Sciatic nerve (tissue), 2 donors: ENCODE measurements at regions not wholly inside any gene's neighbourhood (a gene's known extent, or its start where the extent isn't known, plus 50 kb on each side); places are given as distances from the start of the nearest gene placed in this dataset.

Experiments used
- ATAC-seq: fragments of 200-7000 bp; cut with Tn5 transposase; one replicate; pipeline ENCODE4 v1.9.1; 2020; ENCODE audit warnings: mild to moderate bottlenecking, moderate library complexity
- DNase-seq: peaks from one replicate; pipeline ENCODE4 v3.0.0-alpha.2; 2020; ENCODE audit warnings: low spot score
- intact Hi-C: fragments of 100-400 bp; cut with DNase I; formaldehyde crosslinking; loops from one replicate; pipeline ENCODE4 v1.14.2; 2022
- donor health status: DM: no; HTN: no; CAD: no.
- donor health status: DM: no; HTN: no; CAD: no.

DNA sequence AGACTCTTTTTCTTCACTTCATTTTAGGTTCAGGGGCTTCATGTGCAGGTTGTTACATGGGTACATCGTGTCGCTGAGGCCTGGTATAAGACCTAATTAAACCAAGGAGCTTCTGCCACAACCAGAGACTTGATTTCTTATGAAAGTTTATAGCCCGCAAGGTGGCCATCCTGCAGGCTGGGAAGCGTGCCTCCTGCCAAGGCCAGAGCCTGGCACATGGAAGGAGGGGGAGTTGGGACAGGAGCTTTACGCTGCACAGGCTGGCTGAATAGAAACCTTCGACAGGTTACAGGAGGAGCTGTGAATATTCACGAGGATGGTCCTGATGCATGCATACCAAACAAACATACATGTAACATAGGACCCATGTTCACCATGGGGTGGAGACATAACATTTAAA is 50.1 kb upstream of the SIMC1 start:
- no peak for DNase-seq
- ATAC-seq = no peak
- intact Hi-C loops = no loop called here
